SK-N-SH treated with all-trans-retinoic acid at 6 μM for 48 hours (cell line): ENCODE measurements at regions not wholly inside any gene's neighbourhood (a gene's known extent, or its start where the extent isn't known, plus 50 kb on each side); places are given as distances from the start of the nearest gene placed in this dataset.
"Not testable (repeated sequence)": the region's sequence is repeated elsewhere in the genome, so short reads cannot be mapped to it uniquely, and the experiment has no call there.

Source experiments
- ATAC-seq: fragments of 200-7000 bp; cut with Tn5 transposase; 3 replicates; pipeline ENCODE4 v1.9.1; 2020; ENCODE audit warnings: mild to moderate bottlenecking, moderate library complexity
- ARNTL ChIP-seq: fragments of 450-650 bp; formaldehyde crosslinking; IDR thresholded peaks from 2 replicates; pipeline ENCODE4 v1.5.0; 2020; ENCODE audit warnings: low read depth, mild to moderate bottlenecking, moderate library complexity, borderline replicate concordance
- CSDC2 ChIP-seq: fragments of 250-450 bp; sonication (Bioruptor Pico); IDR thresholded peaks from 2 replicates; pipeline ENCODE4 v1.5.0; 2020; ENCODE audit warnings: mild to moderate bottlenecking, moderate library complexity
- CSRNP3 ChIP-seq: fragments of 250-450 bp; sonication (Bioruptor Pico); IDR thresholded peaks from 2 replicates; pipeline ENCODE4 v1.5.1; 2021; ENCODE audit warnings: mild to moderate bottlenecking, moderate library complexity
- ESRRG ChIP-seq: fragments of 250-450 bp; sonication (Bioruptor Pico); IDR thresholded peaks from 2 replicates; pipeline ENCODE4 v1.6.1; 2021; ENCODE audit warnings: mild to moderate bottlenecking
- ISL1 ChIP-seq: fragments of 250-450 bp; sonication (Bioruptor Pico); IDR thresholded peaks from 2 replicates; pipeline ENCODE4 v2.1.2; 2022; ENCODE audit warnings: mild to moderate bottlenecking, moderate library complexity
- POU6F1 ChIP-seq: fragments of 250-450 bp; sonication (Bioruptor Pico); IDR thresholded peaks from 2 replicates; pipeline ENCODE4 v1.8.0; 2021; ENCODE audit warnings: low read depth, mild to moderate bottlenecking, moderate library complexity, borderline replicate concordance
- RARB ChIP-seq: fragments of 250-450 bp; sonication (Bioruptor Pico); IDR thresholded peaks from 2 replicates; pipeline ENCODE4 v1.8.0; 2021; ENCODE audit warnings: mild to moderate bottlenecking, moderate library complexity
- TCF4 ChIP-seq: fragments of 250-450 bp; sonication (Bioruptor Pico); IDR thresholded peaks from 2 replicates; pipeline ENCODE4 v1.8.0; 2021; ENCODE audit warnings: mild to moderate bottlenecking, moderate library complexity, borderline replicate concordance
- TOX ChIP-seq: fragments of 250-450 bp; sonication (Bioruptor Pico); IDR thresholded peaks from 2 replicates; pipeline ENCODE4 v1.8.0; 2021; ENCODE audit warnings: mild to moderate bottlenecking, moderate library complexity, borderline replicate concordance
- TSHZ2 ChIP-seq: fragments of 250-450 bp; sonication (Bioruptor Pico); IDR thresholded peaks from 2 replicates; pipeline ENCODE4 v1.5.0; 2020; ENCODE audit warnings: mild to moderate bottlenecking, moderate library complexity
- ZC3H10 ChIP-seq: fragments of 250-450 bp; sonication (Bioruptor Pico); IDR thresholded peaks from 2 replicates; pipeline ENCODE4 v1.5.1; 2021; ENCODE audit warnings: mild to moderate bottlenecking, moderate library complexity
- ZFP3 ChIP-seq: fragments of 250-450 bp; sonication (Bioruptor Pico); IDR thresholded peaks from 2 replicates; pipeline ENCODE4 v1.5.0; 2020; ENCODE audit warnings: mild to moderate bottlenecking, moderate library complexity
- ZFP30 ChIP-seq: fragments of 450-650 bp; formaldehyde crosslinking; IDR thresholded peaks from 2 replicates; pipeline ENCODE4 v1.5.0; 2022; ENCODE audit warnings: mild to moderate bottlenecking, moderate library complexity
- ZNF565 ChIP-seq: fragments of 450-650 bp; formaldehyde crosslinking; conservative IDR thresholded peaks from 2 replicates; pipeline ENCODE4 v1.5.0; 2020; ENCODE audit warnings: low read depth, mild to moderate bottlenecking, moderate library complexity
- ZNF70 ChIP-seq: fragments of 450-650 bp; formaldehyde crosslinking; IDR thresholded peaks from 2 replicates; pipeline ENCODE4 v1.5.0; 2020; ENCODE audit warnings: mild to moderate bottlenecking, moderate library complexity
- TF ChIP-seq, protein P1 (sequence below): fragments of 250-450 bp; sonication (Bioruptor Pico); IDR thresholded peaks from 2 replicates; pipeline ENCODE4 v1.5.1; 2020; ENCODE audit warnings: low read depth, mild to moderate bottlenecking, moderate library complexity

- TF ChIP-seq CSRNP3 (CRISPR knock-in tag) = no peak
- no peak for TF ChIP-seq ZNF565 (CRISPR knock-in tag)
- TF ChIP-seq ISL1 (CRISPR knock-in tag) = no peak
These were observed 430.5 kb upstream of the PABPC4L start (continued) for GRCh38 chr4:134632056-134632455.

DNA sequence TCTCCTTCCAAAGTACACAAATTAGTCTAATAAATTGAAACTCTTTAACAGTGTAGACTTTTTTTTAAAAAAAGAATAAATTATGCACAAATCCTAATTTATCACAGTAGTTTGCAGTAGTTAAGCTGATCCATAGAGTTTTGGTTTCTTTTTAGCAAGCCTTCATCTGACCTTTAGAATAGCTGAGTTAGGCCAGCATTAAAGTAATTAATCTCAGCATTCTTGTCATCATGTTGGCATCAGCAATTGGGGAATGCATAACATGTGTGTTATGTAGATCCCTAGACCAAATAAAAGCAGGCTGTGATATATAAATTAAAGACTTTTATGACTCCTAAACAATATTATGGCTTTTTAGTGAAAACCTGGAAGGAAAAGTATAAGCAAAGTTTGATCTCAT lies 426.5 kb upstream of the PABPC4L start:
- peak; percentile 70 for ATAC-seq
- TF ChIP-seq CSDC2 (CRISPR knock-in tag) = no peak

- TF ChIP-seq ZFP30 (CRISPR knock-in tag) (no peak), TCF4 (CRISPR knock-in tag) (no peak), TOX (CRISPR knock-in tag) (no peak), ESRRG (CRISPR knock-in tag) (no peak), CSDC2 (CRISPR knock-in tag) (no peak)
- ATAC-seq = no peak
These were observed 425.8 kb upstream of the PABPC4L start for GRCh38 chr4:134627366-134627765.

- no peak for TF ChIP-seq ZFP30 (CRISPR knock-in tag)
- TF ChIP-seq ZNF70 = no peak
- TF ChIP-seq, protein P1, sequence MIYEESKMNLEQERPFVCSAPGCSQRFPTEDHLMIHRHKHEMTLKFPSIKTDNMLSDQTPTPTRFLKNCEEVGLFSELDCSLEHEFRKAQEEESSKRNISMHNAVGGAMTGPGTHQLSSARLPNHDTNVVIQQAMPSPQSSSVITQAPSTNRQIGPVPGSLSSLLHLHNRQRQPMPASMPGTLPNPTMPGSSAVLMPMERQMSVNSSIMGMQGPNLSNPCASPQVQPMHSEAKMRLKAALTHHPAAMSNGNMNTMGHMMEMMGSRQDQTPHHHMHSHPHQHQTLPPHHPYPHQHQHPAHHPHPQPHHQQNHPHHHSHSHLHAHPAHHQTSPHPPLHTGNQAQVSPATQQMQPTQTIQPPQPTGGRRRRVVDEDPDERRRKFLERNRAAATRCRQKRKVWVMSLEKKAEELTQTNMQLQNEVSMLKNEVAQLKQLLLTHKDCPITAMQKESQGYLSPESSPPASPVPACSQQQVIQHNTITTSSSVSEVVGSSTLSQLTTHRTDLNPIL (CRISPR knock-in tag) = no peak
- no peak for TF ChIP-seq ARNTL (CRISPR knock-in tag)
- TF ChIP-seq POU6F1 (CRISPR knock-in tag) = no peak
- TF ChIP-seq ZFP3 (CRISPR knock-in tag) = no peak
- TF ChIP-seq CSRNP3 (CRISPR knock-in tag) = no peak
- no peak for TF ChIP-seq ZC3H10
- no peak for TF ChIP-seq ZNF565 (CRISPR knock-in tag)
- TF ChIP-seq CSDC2 (CRISPR knock-in tag) = no peak
- no peak for TF ChIP-seq TSHZ2 (CRISPR knock-in tag)
- no peak for TF ChIP-seq RARB
- no peak for TF ChIP-seq TCF4 (CRISPR knock-in tag)
- ATAC-seq = no peak
These were observed 422.8 kb upstream of the PABPC4L start for GRCh38 chr4:134624365-134624764.

GRCh38 chr4:134622626-134623575 lies 421.3 kb upstream of the PABPC4L start:
- not testable (repeated sequence) for ATAC-seq
